ENCODE measurements at regions not wholly inside any gene's neighbourhood (a gene's known extent, or its start where the extent isn't known, plus 50 kb on each side); places are given as distances from the start of the nearest gene placed in this dataset.
"Not testable (repeated sequence)": the region's sequence is repeated elsewhere in the genome, so short reads cannot be mapped to it uniquely, and the experiment has no call there.

DNA sequence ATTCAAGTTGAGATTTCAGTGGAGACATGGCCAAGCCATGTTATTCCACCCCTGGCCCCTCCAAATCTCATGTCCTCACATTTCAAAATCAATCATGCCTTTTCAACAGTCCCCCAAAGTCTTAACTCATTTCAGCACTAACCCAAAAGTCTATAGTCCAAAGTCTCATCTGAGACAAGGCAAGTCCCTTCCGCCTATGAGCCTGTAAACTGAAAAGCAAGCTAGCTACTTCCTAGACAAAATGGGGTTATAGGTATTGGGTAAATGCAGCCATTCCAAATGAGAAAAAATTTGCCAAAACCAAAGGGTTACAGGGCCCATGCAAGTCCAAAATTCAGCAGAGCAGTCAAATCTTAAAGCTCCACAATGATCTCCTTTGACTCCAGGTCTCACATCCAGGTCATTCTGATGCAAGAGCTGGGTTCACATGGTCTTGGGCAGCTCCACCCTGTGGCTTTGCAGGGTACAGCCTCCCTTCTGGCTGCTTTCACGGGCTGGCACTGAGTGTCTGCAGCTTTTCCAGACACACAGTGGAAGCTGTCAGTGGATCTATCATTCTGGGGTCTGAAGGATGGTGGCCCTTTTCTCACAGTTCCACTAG lies 95.7 kb downstream of the MTNR1B start:
- TF ChIP-seq, protein P1, sequence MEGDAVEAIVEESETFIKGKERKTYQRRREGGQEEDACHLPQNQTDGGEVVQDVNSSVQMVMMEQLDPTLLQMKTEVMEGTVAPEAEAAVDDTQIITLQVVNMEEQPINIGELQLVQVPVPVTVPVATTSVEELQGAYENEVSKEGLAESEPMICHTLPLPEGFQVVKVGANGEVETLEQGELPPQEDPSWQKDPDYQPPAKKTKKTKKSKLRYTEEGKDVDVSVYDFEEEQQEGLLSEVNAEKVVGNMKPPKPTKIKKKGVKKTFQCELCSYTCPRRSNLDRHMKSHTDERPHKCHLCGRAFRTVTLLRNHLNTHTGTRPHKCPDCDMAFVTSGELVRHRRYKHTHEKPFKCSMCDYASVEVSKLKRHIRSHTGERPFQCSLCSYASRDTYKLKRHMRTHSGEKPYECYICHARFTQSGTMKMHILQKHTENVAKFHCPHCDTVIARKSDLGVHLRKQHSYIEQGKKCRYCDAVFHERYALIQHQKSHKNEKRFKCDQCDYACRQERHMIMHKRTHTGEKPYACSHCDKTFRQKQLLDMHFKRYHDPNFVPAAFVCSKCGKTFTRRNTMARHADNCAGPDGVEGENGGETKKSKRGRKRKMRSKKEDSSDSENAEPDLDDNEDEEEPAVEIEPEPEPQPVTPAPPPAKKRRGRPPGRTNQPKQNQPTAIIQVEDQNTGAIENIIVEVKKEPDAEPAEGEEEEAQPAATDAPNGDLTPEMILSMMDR (IDR thresholded peaks at IDR 0.05; ENCODE audit: poor library complexity, severe bottlenecking): peak; percentile 35
- DNase-seq (ENCODE audit: low spot score): not testable (repeated sequence)

DNA sequence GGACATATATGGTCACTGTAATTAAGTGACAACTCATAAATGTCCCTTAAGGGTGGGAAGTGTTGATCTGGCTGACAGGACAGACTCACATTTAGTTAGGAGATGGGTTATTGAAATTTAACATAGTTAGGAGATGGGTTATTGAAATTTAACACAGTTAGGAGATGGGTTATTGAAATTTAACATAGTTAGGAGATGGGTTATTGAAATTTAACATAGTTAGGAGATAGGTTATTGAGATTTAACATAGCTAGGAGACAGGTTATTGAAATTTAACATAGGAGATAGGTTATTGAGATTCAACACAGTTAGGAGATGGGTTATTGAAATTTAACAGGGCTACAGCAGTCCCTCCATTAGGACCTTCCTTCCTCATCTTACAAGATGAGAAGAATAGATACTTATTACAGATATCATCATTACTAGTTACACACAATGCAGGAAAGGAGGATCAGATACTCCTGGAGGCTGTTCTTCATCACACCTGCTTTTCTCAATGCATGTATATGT lies 98.5 kb downstream of the MTNR1B start:
- no peak overlapping the region for H3K4me3 ChIP-seq (ENCODE audit: severe bottlenecking)
- TF ChIP-seq, protein P1 (IDR thresholded peaks at IDR 0.05; ENCODE audit: poor library complexity, severe bottlenecking): no peak
- no peaks in the 10 kb centered on the region for H3K4me1 ChIP-seq (ENCODE audit: insufficient read depth, poor library complexity, severe bottlenecking)
- H3K36me3 ChIP-seq (ENCODE audit: low read depth): no peaks in the 10 kb centered on the region
- ATAC-seq (ENCODE audit: low read depth) (no peak), DNase-seq (ENCODE audit: low spot score) (no peak)
- no peaks in the 10 kb centered on the region for H3K9me3 ChIP-seq (ENCODE audit: severe bottlenecking)
- H3K27me3 ChIP-seq (ENCODE audit: insufficient read depth, poor library complexity, severe bottlenecking): no peaks in the 10 kb centered on the region
- no peak overlapping the region for H3K27ac ChIP-seq (ENCODE audit: poor library complexity, severe bottlenecking)

More for the DNA sequence above, 95.7 kb downstream of the MTNR1B start:
- ATAC-seq (ENCODE audit: low read depth); H3K4me1 ChIP-seq (ENCODE audit: insufficient read depth, poor library complexity, severe bottlenecking); H3K27ac ChIP-seq (ENCODE audit: poor library complexity, severe bottlenecking); H3K9me3 ChIP-seq (ENCODE audit: severe bottlenecking); H3K27me3 ChIP-seq (ENCODE audit: insufficient read depth, poor library complexity, severe bottlenecking); H3K36me3 ChIP-seq (ENCODE audit: low read depth); H3K4me3 ChIP-seq (ENCODE audit: severe bottlenecking): not testable (repeated sequence)

DNA sequence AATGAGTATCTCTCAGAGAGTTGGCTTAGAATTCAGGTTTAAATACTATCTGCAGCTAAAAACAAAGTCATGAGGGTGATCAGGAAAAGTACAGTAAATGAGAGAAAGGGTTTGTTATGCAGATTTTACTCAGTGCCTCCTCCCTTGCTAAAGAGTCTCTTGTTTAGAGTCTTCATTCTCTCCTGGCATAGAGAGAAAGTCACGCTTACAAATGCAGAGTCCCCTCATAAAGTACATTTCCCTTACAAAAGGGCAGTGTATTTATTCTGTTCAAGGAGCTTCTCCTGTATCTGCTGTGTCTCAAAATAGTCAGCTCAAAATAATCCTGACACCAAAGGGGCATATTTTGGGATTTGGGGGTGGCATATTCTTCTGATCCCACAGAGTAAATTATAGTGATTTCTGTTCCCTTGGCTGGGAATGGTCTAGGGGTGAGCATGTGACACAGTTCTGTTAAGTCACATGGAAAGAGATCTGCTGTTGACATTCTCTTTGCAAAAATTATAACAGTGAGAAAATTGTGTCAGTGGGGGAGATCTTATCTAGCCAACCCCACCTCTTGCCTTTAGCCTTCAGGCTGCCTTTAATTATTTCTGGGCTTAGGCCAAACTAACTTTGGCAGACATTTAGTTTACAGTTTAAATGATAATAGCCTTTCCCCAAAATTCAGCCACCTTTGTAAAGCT lies 102.9 kb downstream of the MTNR1B start:
- no peaks in the 10 kb centered on the region for H3K9me3 ChIP-seq (ENCODE audit: severe bottlenecking)
- no peak overlapping the region for H3K4me3 ChIP-seq (ENCODE audit: severe bottlenecking)
- TF ChIP-seq, protein P1 (IDR thresholded peaks at IDR 0.05; ENCODE audit: poor library complexity, severe bottlenecking): no peak
- H3K4me1 ChIP-seq (ENCODE audit: insufficient read depth, poor library complexity, severe bottlenecking): no peaks in the 10 kb centered on the region
- H3K27ac ChIP-seq (ENCODE audit: poor library complexity, severe bottlenecking): no peak overlapping the region
- DNase-seq (ENCODE audit: low spot score): no peak
- no peaks in the 10 kb centered on the region for H3K27me3 ChIP-seq (ENCODE audit: insufficient read depth, poor library complexity, severe bottlenecking)
- no peak for ATAC-seq (ENCODE audit: low read depth)
- H3K36me3 ChIP-seq (ENCODE audit: low read depth): no peaks in the 10 kb centered on the region

GRCh38 chr11:93073026-93073425 lies 103.6 kb downstream of the MTNR1B start:
- DNase-seq (ENCODE audit: low spot score) (no peak), ATAC-seq (ENCODE audit: low read depth) (no peak)
- Histone ChIP-seq H3K27me3 (ENCODE audit: insufficient read depth, poor library complexity, severe bottlenecking) (no peaks in the 10 kb centered on the region), H3K36me3 (ENCODE audit: low read depth) (no peaks in the 10 kb centered on the region), H3K27ac (ENCODE audit: poor library complexity, severe bottlenecking) (no peak overlapping the region), H3K4me1 (ENCODE audit: insufficient read depth, poor library complexity, severe bottlenecking) (no peaks in the 10 kb centered on the region), H3K9me3 (ENCODE audit: severe bottlenecking) (no peaks in the 10 kb centered on the region), H3K4me3 (ENCODE audit: severe bottlenecking) (no peak overlapping the region)
- TF ChIP-seq, protein P1 (IDR thresholded peaks at IDR 0.05; ENCODE audit: poor library complexity, severe bottlenecking): no peak
